Transverse colon (tissue), 3 donors: ENCODE measurements at regions not wholly inside any gene's neighbourhood (a gene's known extent, or its start where the extent isn't known, plus 50 kb on each side); places are given as distances from the start of the nearest gene placed in this dataset.

Source experiments
- CTCF ChIP-seq, 5 experiments: fragments of 200-600 bp in 3 of 5; fragments of 450-650 bp in 2 of 5; sonication (generic) in 3 of 5; IDR thresholded peaks; 1 replicate in 2 of 5; 2 replicates in 3 of 5; pipeline ENCODE4 v1.5.1; 2016 to 2017; ENCODE audit warnings: antibody characterized with exemption in 5 of 5, inconsistent platforms in 3 of 5, mild to moderate bottlenecking in 2 of 5, moderate library complexity in 1 of 5
- POLR2A ChIP-seq: fragments of 450-650 bp; IDR thresholded peaks from one replicate; pipeline ENCODE4 v1.6.1; 2016; ENCODE audit warnings: antibody characterized with exemption, mild to moderate bottlenecking, moderate library complexity

- TF ChIP-seq CTCF (IDR thresholded peaks at IDR 0.05), result no peak
- no peak for TF ChIP-seq POLR2A
Observed at GRCh38 chr6:137784583-137784982, 82.5 kb upstream of the TNFAIP3 start.
